Activated CD4-positive, alpha-beta T cell treated with anti-CD3 and anti-CD28 coated beads, Interleukin-2, amount 10 ng/mL, durations not matched to agents 7 days and 5 days (primary cell): ENCODE measurements at regions not wholly inside any gene's neighbourhood (a gene's known extent, or its start where the extent isn't known, plus 50 kb on each side); places are given as distances from the start of the nearest gene placed in this dataset.
A peak's percentile ranks its signal among the peaks of the same experiment; 100 is the strongest.

Experiments
- CTCF ChIA-PET: fragments of 350-600 bp; sonication (Branson Sonifier 250); formaldehyde crosslinking; loops from one replicate; lab custom pipeline; 2021; ENCODE audit warnings: antibody characterized with exemption; lab: Charles Lee
- POLR2A ChIA-PET: fragments of 350-600 bp; sonication (Branson Sonifier 250); formaldehyde crosslinking; loops from one replicate; lab custom pipeline; 2021; ENCODE audit warnings: antibody characterized with exemption; lab: Charles Lee
- DNase-seq: peaks from one replicate; pipeline ENCODE4 v3.0.0-alpha.2; 2020
- H3K27ac Mint-ChIP-seq: one replicate; pipeline ENCODE4 v1.8.0; 2021; ENCODE audit warnings: mild to moderate bottlenecking, moderate library complexity, mixed read lengths
- H3K27me3 Mint-ChIP-seq: one replicate; pipeline ENCODE4 v1.8.0; 2021; ENCODE audit warnings: mixed read lengths
- H3K36me3 Mint-ChIP-seq: one replicate; pipeline ENCODE4 v1.8.0; 2021; ENCODE audit warnings: low read depth, mixed read lengths
- H3K4me1 Mint-ChIP-seq: one replicate; pipeline ENCODE4 v1.8.0; 2021; ENCODE audit warnings: mixed read lengths
- H3K4me3 Mint-ChIP-seq: one replicate; pipeline ENCODE4 v1.8.0; 2021; ENCODE audit warnings: mild to moderate bottlenecking, moderate library complexity, mixed read lengths
- H3K9me3 Mint-ChIP-seq: one replicate; pipeline ENCODE4 v1.8.0; 2021; ENCODE audit warnings: mixed read lengths

- H3K36me3 Mint-ChIP-seq, result peaks cover 9% of the 10 kb centered on the region
- peaks cover 5% of the 10 kb centered on the region for H3K9me3 Mint-ChIP-seq
- ChIA-PET CTCF (interaction anchor here (0.5 to 3.1 kb wide), 8 partner anchors 11 to 1603 kb away, joined by 3 to 13 read pairs (median 3); no protein-coding TSS in a partner anchor), POLR2A (no interaction called here)
- H3K27ac Mint-ChIP-seq, result no peak overlapping the region
- no peak overlapping the region for H3K4me3 Mint-ChIP-seq
- no peaks in the 10 kb centered on the region for H3K27me3 Mint-ChIP-seq
- no peak for DNase-seq
- H3K4me1 Mint-ChIP-seq, result peaks cover 36% of the 10 kb centered on the region
These were observed 69.9 kb upstream of the WDR1 start for GRCh38 chr4:10186228-10187214.

GRCh38 chr4:10185518-10186227 lies 69.1 kb upstream of the WDR1 start:
- peaks cover 17% of the 10 kb centered on the region for H3K36me3 Mint-ChIP-seq
- POLR2A ChIA-PET, result no interaction called here
- H3K4me3 Mint-ChIP-seq, result no peak overlapping the region
- H3K27ac Mint-ChIP-seq, result no peak overlapping the region
- no peak for DNase-seq
- peaks cover 11% of the 10 kb centered on the region for H3K9me3 Mint-ChIP-seq
- H3K27me3 Mint-ChIP-seq, result no peaks in the 10 kb centered on the region
- H3K4me1 Mint-ChIP-seq, result peaks cover 44% of the 10 kb centered on the region
- CTCF ChIA-PET, result interaction anchor here (0.5 to 1.8 kb wide), 6 partner anchors 10 to 1604 kb away, joined by 3 to 8 read pairs (median 3); no protein-coding TSS in a partner anchor

- H3K27ac Mint-ChIP-seq, result no peak overlapping the region
- POLR2A ChIA-PET, result no interaction called here
- CTCF ChIA-PET, result interaction anchor here (0.9 to 2.6 kb wide), 2 partner anchors 11 to 273 kb away, joined by 3 to 8 read pairs; partner anchors contain the start of gene ZNF518B
- H3K4me3 Mint-ChIP-seq, result no peak overlapping the region
- peaks cover 20% of the 10 kb centered on the region for H3K9me3 Mint-ChIP-seq
- peaks cover 25% of the 10 kb centered on the region for H3K36me3 Mint-ChIP-seq
- no peak for DNase-seq
- H3K27me3 Mint-ChIP-seq, result no peaks in the 10 kb centered on the region
- peaks cover 51% of the 10 kb centered on the region for H3K4me1 Mint-ChIP-seq
These were observed 67.9 kb upstream of the WDR1 start for GRCh38 chr4:10184501-10184938.

GRCh38 chr4:10184041-10184440 lies 67.4 kb upstream of the WDR1 start:
- no peak overlapping the region for H3K4me3 Mint-ChIP-seq
- H3K9me3 Mint-ChIP-seq, result peaks cover 24% of the 10 kb centered on the region
- DNase-seq, result no peak
- no peaks in the 10 kb centered on the region for H3K27me3 Mint-ChIP-seq
- peaks cover 51% of the 10 kb centered on the region for H3K4me1 Mint-ChIP-seq
- ChIA-PET POLR2A (no interaction called here), CTCF (interaction anchor here (0.8 to 2.6 kb wide), 3 partner anchors 11 to 274 kb away, joined by 3 to 8 read pairs (median 3); partner anchors contain the start of gene ZNF518B)
- peak overlapping the region; percentile 76 for H3K27ac Mint-ChIP-seq
- peaks cover 25% of the 10 kb centered on the region for H3K36me3 Mint-ChIP-seq

- H3K27ac Mint-ChIP-seq, result peak overlapping the region; percentile 76
- peak; percentile 51 for DNase-seq
- ChIA-PET CTCF (interaction anchor here (0.8 to 2.6 kb wide), 2 partner anchors 10 to 16 kb away, joined by 3 to 8 read pairs; no protein-coding TSS in a partner anchor), POLR2A (no interaction called here)
- H3K9me3 Mint-ChIP-seq, result peaks cover 27% of the 10 kb centered on the region
- H3K4me3 Mint-ChIP-seq, result no peak overlapping the region
- H3K27me3 Mint-ChIP-seq, result no peaks in the 10 kb centered on the region
- H3K36me3 Mint-ChIP-seq, result peaks cover 25% of the 10 kb centered on the region
- H3K4me1 Mint-ChIP-seq, result peaks cover 51% of the 10 kb centered on the region
These were observed 66.9 kb upstream of the WDR1 start for GRCh38 chr4:10183462-10183861.

- CTCF ChIA-PET, result interaction anchor here (0.9 to 2.7 kb wide), 7 partner anchors 9 to 278 kb away, joined by 3 to 9 read pairs (median 8); no protein-coding TSS in a partner anchor
- Mint-ChIP-seq H3K4me3 (no peak overlapping the region), H3K9me3 (peaks cover 30% of the 10 kb centered on the region), H3K4me1 (peaks cover 51% of the 10 kb centered on the region), H3K27ac (peak overlapping the region; percentile 76), H3K27me3 (no peaks in the 10 kb centered on the region), H3K36me3 (peaks cover 25% of the 10 kb centered on the region)
- POLR2A ChIA-PET, result no interaction called here
- peak; percentile 33 for DNase-seq
These were observed 66.1 kb upstream of the WDR1 start for GRCh38 chr4:10182446-10183424.

GRCh38 chr4:10181745-10182445 lies 65.3 kb upstream of the WDR1 start:
- Mint-ChIP-seq H3K4me3 (no peak overlapping the region), H3K9me3 (peaks cover 30% of the 10 kb centered on the region), H3K4me1 (peaks cover 51% of the 10 kb centered on the region), H3K27me3 (no peaks in the 10 kb centered on the region), H3K36me3 (peaks cover 25% of the 10 kb centered on the region), H3K27ac (peak overlapping the region; percentile 89)
- no peak for DNase-seq
- POLR2A ChIA-PET, result no interaction called here
- CTCF ChIA-PET, result interaction anchor here (0.9 to 2.7 kb wide), 10 partner anchors 9 to 279 kb away, joined by 3 to 9 read pairs (median 6); no protein-coding TSS in a partner anchor

- Mint-ChIP-seq H3K9me3 (peaks cover 30% of the 10 kb centered on the region), H3K4me3 (no peak overlapping the region), H3K36me3 (peaks cover 25% of the 10 kb centered on the region), H3K27ac (peak overlapping the region; percentile 89), H3K4me1 (peaks cover 51% of the 10 kb centered on the region), H3K27me3 (no peaks in the 10 kb centered on the region)
- DNase-seq, result peak; percentile 45
- ChIA-PET CTCF (interaction anchor here (0.7 to 2.7 kb wide), 8 partner anchors 10 to 280 kb away, joined by 3 to 9 read pairs (median 6); partner anchors contain the start of gene ZNF518B), POLR2A (interaction anchor here (0.5 kb wide), 1 partner anchor 64 kb away, joined by 5 read pairs; the partner anchor contains the start of gene WDR1)
These were observed 64.5 kb upstream of the WDR1 start for GRCh38 chr4:10180927-10181744.

- H3K27ac Mint-ChIP-seq, result peak overlapping the region; percentile 89
- H3K9me3 Mint-ChIP-seq, result peaks cover 30% of the 10 kb centered on the region
- ChIA-PET CTCF (interaction anchor here (1.1 to 2.7 kb wide), 5 partner anchors 10 to 280 kb away, joined by 3 to 9 read pairs (median 8); no protein-coding TSS in a partner anchor), POLR2A (interaction anchor here (0.5 kb wide), 1 partner anchor 64 kb away, joined by 5 read pairs; the partner anchor contains the start of gene WDR1)
- no peak for DNase-seq
- H3K4me3 Mint-ChIP-seq, result no peak overlapping the region
- H3K4me1 Mint-ChIP-seq, result peaks cover 51% of the 10 kb centered on the region
- no peaks in the 10 kb centered on the region for H3K27me3 Mint-ChIP-seq
- peaks cover 25% of the 10 kb centered on the region for H3K36me3 Mint-ChIP-seq
These were observed 64.0 kb upstream of the WDR1 start for GRCh38 chr4:10180603-10180926.

- CTCF ChIA-PET, result interaction anchor here (1.6 to 2.7 kb wide), 3 partner anchors 9 to 15 kb away, joined by 4 to 9 read pairs (median 6); no protein-coding TSS in a partner anchor
- DNase-seq, result no peak
- no peaks in the 10 kb centered on the region for H3K27me3 Mint-ChIP-seq
- peaks cover 49% of the 10 kb centered on the region for H3K4me1 Mint-ChIP-seq
- no peak overlapping the region for H3K4me3 Mint-ChIP-seq
- peaks cover 25% of the 10 kb centered on the region for H3K36me3 Mint-ChIP-seq
- H3K9me3 Mint-ChIP-seq, result peaks cover 30% of the 10 kb centered on the region
- peak overlapping the region; percentile 89 for H3K27ac Mint-ChIP-seq
- POLR2A ChIA-PET, result no interaction called here
These were observed 63.5 kb upstream of the WDR1 start for GRCh38 chr4:10179957-10180602.
